Vagina (tissue), 2 donors: ENCODE measurements at regions not wholly inside any gene's neighbourhood (a gene's known extent, or its start where the extent isn't known, plus 50 kb on each side); places are given as distances from the start of the nearest gene placed in this dataset.

ENCODE experiments used
- CTCF ChIP-seq, 3 experiments: fragments of 450-650 bp in 2 of 3; fragments of 200-600 bp in 1 of 3; sonication (generic) in 1 of 3; IDR thresholded peaks; one replicate each; pipeline ENCODE4 v1.5.1; 2017 to 2019; ENCODE audit warnings: antibody characterized with exemption in 3 of 3, mild to moderate bottlenecking in 2 of 3, moderate library complexity in 2 of 3
- POLR2A ChIP-seq, 2 donors: fragments of 450-650 bp; IDR thresholded peaks; one replicate each; pipeline ENCODE4 v1.6.1; 2017; ENCODE audit warnings: antibody characterized with exemption in 2 of 2, mild to moderate bottlenecking in 2 of 2, moderate library complexity in 2 of 2

GRCh38 chr6:168208402-168208801, 111.2 kb downstream of the DACT2 start:
- no peak for TF ChIP-seq CTCF (IDR thresholded peaks at IDR 0.05)
- TF ChIP-seq POLR2A (IDR thresholded peaks at IDR 0.05), result no peak
